ENCODE measurements at regions not wholly inside any gene's neighbourhood (a gene's known extent, or its start where the extent isn't known, plus 50 kb on each side); places are given as distances from the start of the nearest gene placed in this dataset.

DNA sequence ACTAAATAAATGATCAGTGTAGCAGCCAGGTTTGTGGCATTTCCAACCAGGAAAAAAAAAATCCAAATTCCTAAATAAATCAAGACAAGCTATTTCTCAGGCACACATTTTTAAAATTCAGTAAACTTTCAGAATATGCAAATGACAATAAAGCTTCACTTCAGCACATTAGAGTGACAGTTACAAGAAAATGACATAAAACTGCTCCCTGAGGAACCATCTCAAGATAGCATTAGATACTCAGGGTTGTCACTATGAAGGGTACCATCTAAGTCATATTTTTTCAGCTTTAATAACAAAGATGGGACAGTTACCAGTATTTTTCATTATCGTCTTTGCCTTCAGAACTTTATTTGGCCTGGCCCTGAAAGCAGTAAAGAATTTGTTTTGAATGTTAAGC, 411.3 kb upstream of the RASGEF1B start:
- TF ChIP-seq POLR2A (IDR thresholded peaks at IDR 0.05; ENCODE audit: low read depth, low read length): no peak
- FAIRE-seq: no peak
- no peak for DNase-seq (ENCODE audit: insufficient read length, low spot score)

DNA sequence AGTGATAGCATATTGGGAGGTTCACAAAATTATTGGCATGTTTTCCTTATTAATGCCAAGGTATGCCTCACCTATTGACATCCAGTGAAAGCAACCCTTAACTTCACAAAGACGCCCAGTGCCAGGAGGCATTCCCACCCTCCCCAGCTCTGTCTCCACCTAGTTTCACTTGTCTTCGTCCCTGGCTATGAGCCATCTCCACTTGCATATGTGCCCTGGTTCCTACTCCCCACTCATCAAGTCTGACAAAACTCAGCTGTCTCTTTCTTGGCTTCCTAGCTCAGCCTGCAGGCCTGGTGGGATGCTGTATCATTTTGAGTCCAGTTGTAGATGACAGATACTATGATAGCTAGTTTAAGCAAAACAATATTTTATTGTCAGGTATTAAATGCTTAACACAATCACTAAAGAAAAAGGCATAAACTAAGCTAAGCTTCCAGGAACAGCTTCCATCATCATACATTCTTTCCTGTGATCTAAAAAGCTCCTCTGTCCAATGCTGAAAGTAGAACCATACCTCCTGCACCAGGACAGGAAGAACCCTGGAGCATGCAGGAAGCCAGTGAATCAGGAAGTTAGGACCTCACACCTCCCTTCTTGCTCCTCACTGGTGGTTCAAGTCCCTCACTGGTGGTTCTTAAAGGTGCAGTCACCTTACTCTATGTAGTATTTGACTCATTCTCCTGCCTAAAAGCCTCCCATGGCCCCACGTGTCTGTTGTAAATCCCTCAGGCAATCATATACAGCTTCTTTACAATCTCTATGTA, 410.3 kb upstream of the RASGEF1B start:
- no peak for TF ChIP-seq POLR2A (IDR thresholded peaks at IDR 0.05; ENCODE audit: low read depth, low read length)
- DNase-seq (ENCODE audit: insufficient read length, low spot score) (no peak), FAIRE-seq (no peak)

DNA sequence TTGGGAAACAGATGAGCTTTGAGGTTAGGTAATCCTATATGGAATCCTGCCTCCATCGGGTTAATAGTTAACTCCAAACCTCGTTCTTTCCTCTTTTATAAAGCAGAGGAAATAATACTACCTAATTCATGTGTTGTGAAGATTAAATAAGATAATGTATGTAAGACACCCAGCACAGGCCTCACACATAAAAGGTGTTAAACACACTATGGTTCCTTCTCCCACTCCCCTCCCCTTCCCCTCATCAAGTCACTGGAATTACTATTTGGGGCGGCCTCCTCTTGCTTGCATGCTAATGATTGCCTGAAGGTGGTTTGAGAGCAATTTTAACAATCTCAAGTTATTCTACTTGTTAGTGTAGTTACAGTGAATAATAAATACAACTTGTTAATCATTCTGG, 404.4 kb upstream of the RASGEF1B start:
- DNase-seq (ENCODE audit: insufficient read length, low spot score): no peak
- FAIRE-seq: no peak
- TF ChIP-seq POLR2A (IDR thresholded peaks at IDR 0.05; ENCODE audit: low read depth, low read length): no peak

DNA sequence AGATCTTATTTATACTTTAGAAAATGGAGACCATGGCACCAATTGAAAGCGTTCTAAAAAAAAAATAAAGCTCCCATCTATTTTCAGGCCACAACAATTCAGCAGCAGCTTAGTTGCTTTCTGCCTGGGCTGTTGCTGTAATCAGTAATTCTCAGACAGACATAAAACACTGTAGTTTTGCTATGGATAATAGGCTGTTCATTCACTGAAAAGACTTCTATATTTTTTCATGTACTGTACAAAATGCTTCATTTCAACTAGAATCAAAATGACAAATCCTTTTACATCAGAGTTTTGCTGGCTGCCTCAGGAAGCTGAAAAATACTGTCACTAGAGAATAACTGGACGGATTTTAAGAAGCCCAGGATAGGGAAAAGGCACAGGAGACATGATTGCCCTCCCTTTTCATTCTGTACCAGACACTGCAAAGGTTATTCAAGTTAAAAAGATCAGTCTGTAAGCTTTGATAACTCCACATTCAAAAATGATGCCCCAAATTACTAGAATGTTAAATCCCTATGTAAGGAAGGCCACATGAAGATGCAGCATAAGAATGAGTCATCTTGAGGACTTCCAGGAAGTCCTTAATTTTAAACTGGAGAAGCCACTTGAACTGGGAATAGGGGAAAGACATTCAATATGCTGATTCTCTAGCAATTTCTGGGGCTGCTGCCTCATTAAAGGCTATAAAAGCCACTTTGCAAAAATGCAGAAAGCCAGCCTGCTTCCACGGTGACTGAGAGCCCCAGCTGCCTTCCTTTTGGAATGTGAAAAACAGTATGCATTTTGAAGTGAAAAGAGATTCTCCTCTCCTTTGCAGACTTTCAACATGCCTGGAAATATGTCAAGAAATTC, 403.2 kb upstream of the RASGEF1B start:
- FAIRE-seq (no peak), DNase-seq (ENCODE audit: insufficient read length, low spot score) (no peak)
- no peak for TF ChIP-seq POLR2A (IDR thresholded peaks at IDR 0.05; ENCODE audit: low read depth, low read length)

DNA sequence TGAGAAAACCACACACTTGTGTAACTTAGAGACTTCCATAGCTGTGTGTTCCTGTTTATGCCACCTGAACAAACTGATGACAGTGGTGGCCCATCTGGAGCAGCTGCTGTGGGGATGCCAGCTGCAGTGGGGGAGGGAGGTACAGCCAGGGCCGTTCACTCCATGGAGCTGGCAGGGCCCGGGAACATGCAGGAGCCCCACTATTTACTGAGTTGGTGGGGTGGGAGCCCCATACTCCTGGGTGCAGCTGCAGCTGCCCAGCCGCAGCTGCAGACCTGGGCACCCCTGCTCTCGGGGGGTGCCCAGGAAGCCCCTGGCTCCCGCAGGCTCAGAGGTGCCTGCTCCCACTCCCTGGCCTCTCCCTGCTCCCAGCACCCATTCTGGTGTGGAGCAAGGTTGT, 398.6 kb upstream of the RASGEF1B start:
- no peak for FAIRE-seq
- no peak for DNase-seq (ENCODE audit: insufficient read length, low spot score)
- TF ChIP-seq POLR2A (IDR thresholded peaks at IDR 0.05; ENCODE audit: low read depth, low read length): no peak

DNA sequence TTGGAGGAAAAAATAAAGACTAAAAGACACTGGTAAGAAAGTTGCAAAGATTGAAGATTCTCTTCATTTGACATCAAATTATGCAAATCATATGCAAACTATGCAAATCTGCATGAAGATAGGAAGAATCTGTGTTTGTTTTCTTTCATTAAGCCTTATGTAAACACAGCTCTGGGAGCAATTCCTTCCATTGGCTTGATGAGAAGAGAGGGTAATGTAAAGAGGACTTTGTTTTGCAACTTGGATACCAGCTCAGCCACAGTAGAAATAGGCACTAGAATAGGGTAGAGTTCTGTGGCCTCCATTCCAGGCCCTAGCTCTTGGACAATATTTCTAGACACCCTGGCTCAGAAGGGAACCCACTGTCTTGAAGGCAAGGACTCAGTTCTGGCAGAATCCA, 388.4 kb upstream of the RASGEF1B start:
- FAIRE-seq (no peak), DNase-seq (ENCODE audit: insufficient read length, low spot score) (no peak)
- TF ChIP-seq POLR2A (IDR thresholded peaks at IDR 0.05; ENCODE audit: low read depth, low read length): no peak

DNA sequence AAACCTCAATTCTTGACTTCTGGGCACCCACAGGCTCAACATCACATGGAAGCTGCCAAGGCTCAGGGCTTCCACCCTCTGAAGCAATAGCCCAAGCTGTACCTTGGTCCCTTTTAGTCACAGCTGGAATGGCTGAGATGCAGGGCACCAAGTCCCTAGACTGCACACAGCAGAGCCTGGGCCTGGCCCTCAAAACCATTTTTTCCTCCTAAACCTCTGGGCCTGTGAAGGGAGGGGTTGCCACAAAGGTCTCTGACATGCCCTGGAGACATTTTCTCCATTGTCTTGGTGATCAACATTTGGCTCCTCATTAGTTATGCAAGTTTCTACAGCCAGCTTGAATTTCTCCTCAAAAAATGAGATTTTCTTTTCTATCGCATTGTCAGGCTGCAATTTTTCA, 382.7 kb upstream of the RASGEF1B start:
- no peak for DNase-seq (ENCODE audit: insufficient read length, low spot score)
- no peak for TF ChIP-seq POLR2A (IDR thresholded peaks at IDR 0.05; ENCODE audit: low read depth, low read length)

DNA sequence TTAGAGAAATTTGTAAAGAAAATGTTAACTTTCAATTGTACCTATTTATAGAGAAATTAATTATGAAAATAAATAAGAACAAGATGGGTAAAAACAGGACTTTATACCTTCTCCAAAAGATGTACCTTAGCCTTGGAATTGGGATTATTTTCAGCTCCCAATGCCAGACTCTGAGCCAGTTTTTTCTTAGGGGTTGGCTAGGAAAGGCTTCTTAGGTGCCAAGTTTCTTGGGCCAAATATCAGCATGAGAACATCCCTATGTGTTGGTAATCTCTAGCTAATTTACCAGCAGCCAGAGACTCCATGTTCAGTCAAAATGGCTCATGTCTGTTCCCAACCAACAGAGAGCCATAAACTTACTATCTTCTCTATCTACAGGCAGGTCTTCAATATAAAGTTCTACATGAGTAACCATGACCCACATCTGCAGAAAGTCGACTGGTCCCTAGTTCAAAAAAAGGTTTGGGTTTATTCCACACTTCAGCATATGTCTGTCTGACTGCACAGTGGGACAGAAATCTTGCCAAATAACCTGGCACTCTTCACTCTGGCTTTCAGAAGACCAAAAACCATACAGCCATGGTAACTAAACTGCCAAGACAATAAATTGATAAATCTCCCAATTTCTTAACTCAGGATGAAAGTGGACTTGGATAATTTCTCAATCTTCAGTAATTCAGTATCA, 380.5 kb upstream of the RASGEF1B start:
- DNase-seq (ENCODE audit: insufficient read length, low spot score) (no peak), FAIRE-seq (no peak)
- no peak for TF ChIP-seq POLR2A (IDR thresholded peaks at IDR 0.05; ENCODE audit: low read depth, low read length)

More for the DNA sequence above, 382.7 kb upstream of the RASGEF1B start:
- FAIRE-seq: no peak

DNA sequence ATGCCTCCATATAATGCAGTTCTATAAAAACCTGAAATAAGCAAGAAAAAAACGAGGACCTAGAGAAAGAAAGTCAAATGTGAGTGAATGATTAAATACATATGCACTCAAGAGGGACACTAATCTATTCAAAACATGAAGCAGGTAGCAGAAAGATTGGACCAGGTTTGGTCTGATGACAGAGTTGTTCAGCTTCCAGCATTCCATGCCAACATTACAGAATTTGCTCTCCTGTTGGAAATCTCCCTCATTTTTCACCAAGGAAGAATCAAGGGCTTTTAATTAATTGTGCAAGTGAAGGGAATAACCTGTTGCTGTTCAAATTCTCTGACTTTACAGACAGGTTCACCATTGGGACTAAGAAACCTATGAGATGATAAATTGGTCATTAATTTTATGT, 379.0 kb upstream of the RASGEF1B start:
- no peak for DNase-seq (ENCODE audit: insufficient read length, low spot score)
- FAIRE-seq: no peak
- TF ChIP-seq POLR2A (IDR thresholded peaks at IDR 0.05; ENCODE audit: low read depth, low read length): no peak

DNA sequence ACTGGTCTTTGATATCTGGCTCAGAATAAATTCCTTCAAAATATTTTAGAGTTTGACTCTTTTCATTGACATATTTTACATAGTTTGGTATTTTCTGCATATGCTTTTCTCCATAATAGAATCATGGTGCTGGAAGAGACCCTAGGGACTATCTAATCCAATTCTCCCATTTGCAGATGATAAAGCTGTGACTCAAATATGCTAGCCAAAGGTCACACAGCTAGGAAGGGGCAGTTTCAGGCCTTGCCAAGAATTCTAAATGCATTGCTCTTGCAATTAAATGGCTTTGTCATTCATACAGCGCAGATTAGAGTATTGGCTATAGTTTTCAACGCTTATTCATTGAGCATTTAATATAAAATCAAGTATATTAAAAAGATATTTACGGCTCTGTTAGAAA, 374.1 kb upstream of the RASGEF1B start:
- FAIRE-seq (no peak), DNase-seq (ENCODE audit: insufficient read length, low spot score) (no peak)
- TF ChIP-seq POLR2A (IDR thresholded peaks at IDR 0.05; ENCODE audit: low read depth, low read length): no peak

DNA sequence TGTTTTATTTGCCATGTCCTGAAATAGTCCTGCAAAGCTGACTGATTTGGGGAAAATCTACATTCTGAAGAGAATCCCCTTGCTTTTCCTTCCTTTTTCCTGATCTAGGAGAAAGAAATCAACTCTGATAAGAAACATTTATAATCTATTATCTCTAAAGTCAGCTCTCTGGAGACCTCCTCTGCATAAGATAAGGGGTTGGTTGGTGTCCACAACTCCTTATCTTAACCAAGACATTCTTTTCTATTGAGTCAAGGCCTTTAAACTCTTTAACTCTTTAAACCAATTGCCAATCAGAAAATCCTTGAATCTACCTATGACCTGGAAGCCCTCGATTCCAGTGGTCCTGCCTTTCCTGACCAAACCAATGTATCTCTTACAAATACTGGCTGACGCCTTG, 373.6 kb upstream of the RASGEF1B start:
- no peak for FAIRE-seq
- DNase-seq (ENCODE audit: insufficient read length, low spot score): no peak
- no peak for TF ChIP-seq POLR2A (IDR thresholded peaks at IDR 0.05; ENCODE audit: low read depth, low read length)

DNA sequence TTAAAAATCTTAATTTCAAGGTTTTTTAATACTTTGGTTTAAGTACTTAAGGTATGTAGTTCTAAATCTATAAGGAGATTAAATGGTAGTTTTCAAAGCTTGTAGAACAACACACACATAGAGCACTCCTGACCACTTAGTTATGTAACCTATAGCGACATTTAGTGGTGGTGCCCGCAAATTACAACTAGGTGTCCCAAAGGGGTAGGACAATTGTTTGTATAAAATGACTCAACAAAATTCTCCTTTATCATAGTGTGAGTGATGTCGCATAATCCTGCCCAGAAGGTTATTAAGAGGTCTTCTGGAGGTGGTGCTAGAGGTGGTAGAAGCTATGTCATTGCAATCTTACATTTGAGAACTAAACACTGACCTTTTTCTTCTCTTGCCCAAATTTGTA, 373.0 kb upstream of the RASGEF1B start:
- DNase-seq (ENCODE audit: insufficient read length, low spot score) (peak; percentile 7), FAIRE-seq (peak; percentile 38)
- no peak for TF ChIP-seq POLR2A (IDR thresholded peaks at IDR 0.05; ENCODE audit: low read depth, low read length)

DNA sequence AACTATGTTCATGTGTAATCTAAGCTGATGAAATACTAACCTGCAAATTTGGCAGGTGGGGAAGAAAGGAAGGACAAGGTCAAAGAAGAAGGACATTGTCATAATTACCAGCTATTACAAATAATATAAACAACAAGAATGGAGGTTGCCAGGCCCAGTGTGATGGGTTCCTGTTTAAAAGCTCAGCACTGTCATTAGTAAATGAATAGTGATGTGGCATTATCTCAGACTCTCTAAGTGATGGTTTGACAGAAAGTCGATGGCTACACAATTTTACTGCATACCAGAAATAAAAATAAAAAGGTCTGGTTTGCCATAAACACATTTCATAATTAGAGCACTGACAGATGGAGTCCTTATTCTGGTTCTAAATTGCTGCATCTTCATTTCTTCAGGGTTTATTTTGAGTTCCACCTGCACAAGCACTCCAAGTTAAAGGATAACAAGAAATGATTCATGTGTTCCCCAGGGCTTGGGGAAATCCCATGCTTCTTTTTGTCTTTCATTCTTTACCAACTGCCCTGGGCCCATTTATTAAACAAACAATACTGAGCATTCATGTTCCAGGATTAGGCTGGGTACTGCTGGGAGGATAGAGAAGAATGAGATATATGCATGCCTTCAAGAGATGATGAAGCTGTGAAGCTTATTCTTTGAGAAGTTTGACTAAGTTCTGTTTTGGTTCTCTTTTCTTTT, 367.8 kb upstream of the RASGEF1B start:
- no peak for TF ChIP-seq POLR2A (IDR thresholded peaks at IDR 0.05; ENCODE audit: low read depth, low read length)
- DNase-seq (ENCODE audit: insufficient read length, low spot score) (no peak), FAIRE-seq (no peak)

DNA sequence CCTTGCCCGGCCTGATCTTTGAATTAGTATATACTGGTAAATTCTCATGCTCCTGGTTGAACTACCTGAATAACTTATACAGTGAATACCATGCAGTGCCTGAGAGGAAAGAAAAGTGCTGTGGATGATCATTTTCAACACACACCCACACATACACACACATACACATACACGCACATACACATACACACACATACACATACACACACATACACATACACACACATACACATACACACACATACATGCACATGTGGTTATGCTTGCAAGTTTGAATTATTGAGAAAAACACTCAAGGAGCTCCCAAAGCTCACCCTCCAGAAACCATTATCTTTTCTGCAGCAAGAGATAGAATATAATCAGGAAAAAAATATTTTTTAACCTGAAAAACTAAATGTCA, 366.9 kb upstream of the RASGEF1B start:
- no peak for TF ChIP-seq POLR2A (IDR thresholded peaks at IDR 0.05; ENCODE audit: low read depth, low read length)
- DNase-seq (ENCODE audit: insufficient read length, low spot score): no peak

More for the DNA sequence above, 366.9 kb upstream of the RASGEF1B start:
- no peak for FAIRE-seq

All from H54 (cell line).